Activated CD4-positive, alpha-beta T cell treated with anti-CD3 and anti-CD28 coated beads, Interleukin-2, amount 10 ng/mL, durations not matched to agents 24 days and 14 days (primary cell): ENCODE measurements at regions not wholly inside any gene's neighbourhood (a gene's known extent, or its start where the extent isn't known, plus 50 kb on each side); places are given as distances from the start of the nearest gene placed in this dataset.
A peak's percentile ranks its signal among the peaks of the same experiment; 100 is the strongest.

ENCODE experiments used
- DNase-seq: peaks from one replicate; pipeline ENCODE4 v3.0.0; 2022
- H3K27ac Mint-ChIP-seq: one replicate; pipeline ENCODE4 v1.8.0; 2022; ENCODE audit warnings: mild to moderate bottlenecking, mixed read lengths
- H3K27me3 Mint-ChIP-seq: one replicate; pipeline ENCODE4 v1.8.0; 2022; ENCODE audit warnings: mixed read lengths
- H3K36me3 Mint-ChIP-seq: one replicate; pipeline ENCODE4 v1.8.0; 2022; ENCODE audit warnings: low read depth, mild to moderate bottlenecking, mixed read lengths
- H3K4me1 Mint-ChIP-seq: one replicate; pipeline ENCODE4 v1.8.0; 2021; ENCODE audit warnings: mixed read lengths
- H3K4me3 Mint-ChIP-seq: one replicate; pipeline ENCODE4 v1.8.0; 2022; ENCODE audit warnings: mild to moderate bottlenecking, moderate library complexity, mixed read lengths
- H3K9me3 Mint-ChIP-seq: one replicate; pipeline ENCODE4 v1.8.0; 2021; ENCODE audit warnings: mixed read lengths
- intact Hi-C: fragments of 100-400 bp; cut with micrococcal nuclease; formaldehyde crosslinking; loops from one replicate; pipeline ENCODE4 v1.15.1; 2023

DNA sequence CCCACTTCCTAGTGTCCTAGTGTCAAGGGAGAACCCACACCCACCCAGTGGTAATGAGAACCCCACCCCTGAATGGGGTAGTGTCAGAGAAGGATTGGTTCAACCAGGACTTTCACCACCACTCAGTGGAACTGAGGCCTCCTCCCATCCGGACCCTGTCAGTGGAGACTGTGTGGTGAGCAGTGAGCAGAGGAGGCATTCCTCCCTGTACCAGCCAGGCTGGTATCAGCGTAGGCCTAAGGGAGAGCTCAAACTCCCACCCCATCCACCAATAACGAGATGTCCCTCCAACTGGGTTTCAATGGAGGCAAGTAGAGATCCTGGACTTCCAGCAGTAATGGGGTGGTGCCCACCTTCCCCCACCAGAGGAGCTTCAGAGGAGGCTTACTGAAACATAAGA lies 1171.4 kb downstream of the TBC1D22A start:
- H3K36me3 Mint-ChIP-seq, result no peaks in the 10 kb centered on the region
- no peak overlapping the region for H3K4me3 Mint-ChIP-seq
- intact Hi-C loops, result no loop called here
- H3K4me1 Mint-ChIP-seq, result no peaks in the 10 kb centered on the region
- H3K9me3 Mint-ChIP-seq, result peaks cover 4% of the 10 kb centered on the region
- no peaks in the 10 kb centered on the region for H3K27me3 Mint-ChIP-seq
- H3K27ac Mint-ChIP-seq, result no peak overlapping the region
- no peak for DNase-seq

DNA sequence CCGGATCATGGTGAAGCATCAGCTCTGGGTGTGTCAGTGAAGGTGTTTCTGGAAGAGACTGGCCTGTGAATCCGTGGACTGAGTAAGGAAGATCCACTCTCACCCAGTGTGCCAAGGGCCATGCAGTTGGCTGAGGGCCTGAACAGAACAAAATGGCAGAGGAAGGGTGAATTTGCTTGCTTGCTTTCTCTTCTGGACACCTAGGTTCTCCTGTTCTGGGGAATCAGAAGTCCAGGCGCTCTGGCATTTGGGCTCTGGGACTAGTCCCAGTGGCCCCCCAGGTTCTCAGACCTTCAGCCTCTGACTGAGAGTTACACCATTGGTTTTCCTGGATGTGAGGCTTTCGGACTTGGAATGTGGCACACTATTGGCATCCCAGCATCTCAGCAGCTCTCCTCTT lies 1170.8 kb downstream of the TBC1D22A start:
- intact Hi-C loops, result no loop called here
- H3K27me3 Mint-ChIP-seq, result no peaks in the 10 kb centered on the region
- H3K36me3 Mint-ChIP-seq, result no peaks in the 10 kb centered on the region
- no peak for DNase-seq
- H3K27ac Mint-ChIP-seq, result no peak overlapping the region
- peaks cover 4% of the 10 kb centered on the region for H3K9me3 Mint-ChIP-seq
- no peaks in the 10 kb centered on the region for H3K4me1 Mint-ChIP-seq
- H3K4me3 Mint-ChIP-seq, result no peak overlapping the region

DNA sequence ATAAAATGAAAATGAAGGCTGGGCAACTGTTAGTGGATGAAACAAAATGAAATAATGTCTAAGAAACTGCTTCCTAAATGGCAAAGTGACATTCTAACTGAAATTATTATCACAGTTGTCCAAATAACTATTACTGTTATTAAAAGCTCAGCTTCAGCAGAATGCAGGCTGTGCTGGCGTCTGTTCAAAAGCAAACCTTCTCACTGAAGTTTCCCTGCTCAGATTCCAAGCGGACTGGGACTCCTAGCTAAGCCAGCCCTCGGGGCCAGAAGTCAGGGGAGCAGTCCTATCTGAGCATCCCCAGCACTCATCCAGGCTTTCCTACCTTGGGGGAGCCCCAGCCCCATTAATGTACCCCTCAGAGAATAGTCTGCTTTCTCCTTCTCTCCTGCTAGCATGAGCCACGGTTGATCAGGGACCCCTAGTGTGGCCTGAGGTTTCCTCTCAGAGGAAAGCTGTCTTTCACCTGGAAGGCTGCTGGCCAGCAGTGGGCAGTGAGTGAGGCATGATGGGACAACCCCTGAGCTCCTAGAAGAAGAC lies 1167.3 kb downstream of the TBC1D22A start:
- H3K27me3 Mint-ChIP-seq, result no peaks in the 10 kb centered on the region
- no peak overlapping the region for H3K27ac Mint-ChIP-seq
- DNase-seq, result no peak
- peaks cover 4% of the 10 kb centered on the region for H3K9me3 Mint-ChIP-seq
- H3K4me1 Mint-ChIP-seq, result no peaks in the 10 kb centered on the region
- H3K36me3 Mint-ChIP-seq, result no peaks in the 10 kb centered on the region
- intact Hi-C loops, result no loop called here
- no peak overlapping the region for H3K4me3 Mint-ChIP-seq

DNA sequence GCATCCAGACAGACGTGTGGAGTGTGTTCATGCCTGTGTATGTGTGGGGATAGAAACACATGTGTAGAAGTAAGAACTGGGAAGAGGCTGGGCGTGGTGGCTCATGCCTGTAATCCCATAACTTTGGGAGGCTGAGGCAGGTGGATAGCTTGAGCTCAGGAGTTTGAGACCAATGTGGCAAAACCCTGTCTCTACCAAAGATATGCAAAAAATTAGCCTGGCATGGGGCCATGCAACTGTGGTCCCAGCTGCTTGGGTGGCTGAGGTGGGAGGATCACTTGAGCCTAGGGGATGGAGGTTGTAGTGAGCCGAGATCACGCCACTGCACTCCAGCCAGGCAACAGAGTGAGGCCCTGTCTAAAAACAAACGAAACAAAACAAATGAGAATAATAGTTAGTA lies 1166.6 kb downstream of the TBC1D22A start:
- no peak overlapping the region for H3K27ac Mint-ChIP-seq
- intact Hi-C loops, result no loop called here
- H3K9me3 Mint-ChIP-seq, result peaks cover 4% of the 10 kb centered on the region
- no peaks in the 10 kb centered on the region for H3K36me3 Mint-ChIP-seq
- no peak overlapping the region for H3K4me3 Mint-ChIP-seq
- DNase-seq, result no peak
- H3K27me3 Mint-ChIP-seq, result no peaks in the 10 kb centered on the region
- H3K4me1 Mint-ChIP-seq, result no peaks in the 10 kb centered on the region

DNA sequence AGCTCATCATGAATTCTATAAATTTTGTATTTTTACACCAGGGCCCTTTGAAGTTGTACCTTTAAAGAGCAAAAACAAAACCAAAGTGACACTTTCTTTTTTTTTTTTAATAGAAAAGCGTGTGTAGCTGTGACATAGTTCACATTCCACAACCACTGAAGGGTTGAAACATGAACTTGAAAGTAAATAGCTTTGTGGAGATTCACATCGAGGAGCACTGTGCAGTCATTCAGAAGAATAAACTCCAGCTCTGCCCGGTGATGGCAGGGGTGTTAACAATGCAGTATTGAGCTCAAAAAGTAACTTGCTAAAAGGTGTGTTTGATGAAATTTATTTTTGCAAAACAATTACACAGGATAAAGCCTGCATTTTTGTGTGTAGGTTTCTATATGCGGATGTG lies 1166.2 kb downstream of the TBC1D22A start:
- Mint-ChIP-seq H3K4me1 (no peaks in the 10 kb centered on the region), H3K9me3 (peaks cover 2% of the 10 kb centered on the region), H3K4me3 (no peak overlapping the region), H3K36me3 (no peaks in the 10 kb centered on the region), H3K27ac (no peak overlapping the region), H3K27me3 (no peaks in the 10 kb centered on the region)
- DNase-seq, result no peak
- intact Hi-C loops, result no loop called here

DNA sequence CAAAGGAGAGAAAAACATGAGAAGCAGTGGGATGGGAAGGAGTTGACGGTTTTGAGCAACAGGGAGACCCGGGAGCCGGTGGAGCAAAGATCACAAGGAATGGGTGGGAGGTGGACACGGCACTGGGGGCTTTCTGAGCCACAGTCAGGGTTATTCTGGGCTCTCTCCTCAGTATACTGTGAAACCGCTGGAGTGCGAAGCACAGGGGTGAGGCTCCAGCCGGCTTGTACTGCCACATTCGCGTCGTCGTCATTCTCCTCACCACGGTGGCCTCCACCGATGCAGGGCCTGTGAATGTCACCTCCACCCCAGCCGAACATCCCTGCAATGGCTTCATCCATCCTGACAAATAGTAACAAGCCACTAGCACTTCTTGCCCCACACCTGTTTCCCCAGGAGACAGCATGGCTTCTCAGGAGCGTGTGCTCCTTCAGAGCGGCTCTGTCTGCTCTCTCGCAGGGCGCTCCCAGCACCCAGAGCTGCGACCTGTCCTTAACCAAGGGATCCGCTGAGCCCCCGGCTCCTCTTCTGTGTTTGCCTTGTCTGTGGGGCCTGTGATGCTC lies 1165.3 kb downstream of the TBC1D22A start:
- H3K27ac Mint-ChIP-seq, result no peak overlapping the region
- H3K4me3 Mint-ChIP-seq, result no peak overlapping the region
- DNase-seq, result no peak
- no peaks in the 10 kb centered on the region for H3K4me1 Mint-ChIP-seq
- no peaks in the 10 kb centered on the region for H3K27me3 Mint-ChIP-seq
- intact Hi-C loops, result no loop called here
- H3K36me3 Mint-ChIP-seq, result no peaks in the 10 kb centered on the region
- H3K9me3 Mint-ChIP-seq, result no peaks in the 10 kb centered on the region

DNA sequence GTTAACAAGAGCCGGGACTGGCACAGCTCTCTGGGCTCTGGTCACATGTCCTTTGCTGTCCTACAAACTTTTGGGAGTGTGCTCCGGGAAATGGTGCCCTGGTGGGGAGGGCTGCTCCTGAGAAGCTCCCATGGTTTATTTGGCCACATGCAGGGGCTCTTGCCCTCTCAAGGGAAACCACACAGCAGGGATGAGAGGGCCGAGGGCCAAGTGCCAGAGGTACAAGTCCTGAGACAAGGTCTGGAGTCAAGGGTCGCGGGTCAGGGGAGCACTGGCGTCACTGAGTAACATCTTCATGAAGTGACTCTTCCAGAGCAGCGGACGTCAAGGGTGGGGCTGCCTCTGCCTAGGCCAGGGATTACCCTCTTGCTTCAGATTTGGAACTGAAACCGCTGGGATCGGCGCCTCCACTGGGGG lies 1160.6 kb downstream of the TBC1D22A start:
- Mint-ChIP-seq H3K27ac (no peak overlapping the region), H3K36me3 (no peaks in the 10 kb centered on the region), H3K9me3 (no peaks in the 10 kb centered on the region), H3K4me1 (peaks cover 3% of the 10 kb centered on the region), H3K27me3 (peaks cover 3% of the 10 kb centered on the region), H3K4me3 (no peak overlapping the region)
- DNase-seq, result no peak
- intact Hi-C loops, result no loop called here

DNA sequence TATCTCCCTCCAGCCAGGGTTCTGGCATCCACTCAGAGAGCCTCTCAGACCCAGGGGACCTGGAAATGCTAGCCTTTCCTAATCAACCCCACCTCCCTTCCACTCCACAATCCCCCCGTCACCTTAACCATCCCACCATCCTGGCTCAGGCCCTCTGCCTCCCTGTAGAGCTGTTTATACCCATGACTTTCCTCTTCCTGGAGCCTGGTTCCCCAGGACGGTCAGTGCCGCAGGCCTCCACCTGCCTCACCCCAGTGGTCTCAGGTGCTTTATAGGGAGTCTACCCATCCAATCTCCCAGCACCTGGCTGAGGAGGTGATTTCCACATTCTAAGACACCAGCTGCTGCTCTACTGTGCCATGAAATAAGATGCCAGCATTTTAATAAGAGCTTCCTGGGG lies 1159.5 kb downstream of the TBC1D22A start:
- no peak for DNase-seq
- Mint-ChIP-seq H3K27me3 (peaks cover 3% of the 10 kb centered on the region), H3K4me3 (no peak overlapping the region), H3K27ac (no peak overlapping the region), H3K4me1 (peaks cover 3% of the 10 kb centered on the region), H3K9me3 (no peaks in the 10 kb centered on the region), H3K36me3 (no peaks in the 10 kb centered on the region)
- intact Hi-C loops, result no loop called here

DNA sequence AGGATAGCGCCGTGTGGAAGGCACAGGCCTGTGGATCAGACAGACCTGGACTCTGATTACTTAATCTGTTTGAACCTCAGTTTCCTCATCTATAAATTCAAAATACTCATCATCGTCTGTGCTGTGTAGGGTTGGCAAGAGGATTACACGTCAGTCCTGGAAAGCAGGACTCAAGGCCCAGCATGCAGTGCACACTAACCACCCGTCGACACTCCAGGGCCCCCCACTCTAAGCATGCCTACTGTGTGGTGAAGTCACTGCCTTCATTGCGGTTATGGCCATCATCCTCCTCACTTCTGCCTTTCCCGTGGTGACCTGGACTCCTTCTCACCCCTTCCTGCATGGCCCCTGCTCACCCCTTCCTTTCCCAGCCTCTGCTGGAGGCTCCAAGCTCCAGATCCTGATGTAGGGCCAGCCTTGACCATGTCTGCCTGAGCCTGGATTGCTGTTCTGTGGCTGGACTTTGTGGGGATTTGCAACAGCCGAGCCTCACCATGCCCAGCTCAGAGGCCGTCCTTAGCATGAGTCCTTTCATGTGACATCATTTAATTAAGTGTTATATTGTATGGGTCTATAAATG lies 1158.0 kb downstream of the TBC1D22A start:
- Mint-ChIP-seq H3K27ac (no peak overlapping the region), H3K4me3 (no peak overlapping the region), H3K4me1 (peaks cover 3% of the 10 kb centered on the region), H3K27me3 (peaks cover 3% of the 10 kb centered on the region), H3K36me3 (no peaks in the 10 kb centered on the region), H3K9me3 (no peaks in the 10 kb centered on the region)
- DNase-seq, result peak; percentile 45
- intact Hi-C loops, result no loop called here

DNA sequence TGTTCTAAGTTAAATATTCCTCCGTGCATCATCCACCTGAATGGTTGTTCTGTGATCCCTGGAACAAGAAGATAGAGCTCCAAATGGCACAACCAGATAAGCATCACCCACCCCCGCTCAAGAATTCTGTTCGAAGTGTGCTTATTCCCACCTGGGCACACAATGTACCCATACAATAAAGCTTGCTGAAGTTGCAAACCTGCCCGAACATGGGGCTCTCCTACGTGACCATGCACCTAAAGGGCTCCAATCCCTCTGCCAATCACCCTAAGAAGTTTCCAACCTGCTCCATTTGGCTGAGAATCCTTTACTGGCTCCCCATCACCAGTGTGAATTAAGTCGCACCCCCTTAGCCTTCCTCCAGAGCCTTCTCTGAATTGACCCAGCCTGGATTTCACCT lies 1157.4 kb downstream of the TBC1D22A start:
- intact Hi-C loops, result no loop called here
- peaks cover 3% of the 10 kb centered on the region for H3K4me1 Mint-ChIP-seq
- no peaks in the 10 kb centered on the region for H3K36me3 Mint-ChIP-seq
- no peaks in the 10 kb centered on the region for H3K9me3 Mint-ChIP-seq
- peaks cover 3% of the 10 kb centered on the region for H3K27me3 Mint-ChIP-seq
- no peak overlapping the region for H3K4me3 Mint-ChIP-seq
- no peak overlapping the region for H3K27ac Mint-ChIP-seq
- no peak for DNase-seq

DNA sequence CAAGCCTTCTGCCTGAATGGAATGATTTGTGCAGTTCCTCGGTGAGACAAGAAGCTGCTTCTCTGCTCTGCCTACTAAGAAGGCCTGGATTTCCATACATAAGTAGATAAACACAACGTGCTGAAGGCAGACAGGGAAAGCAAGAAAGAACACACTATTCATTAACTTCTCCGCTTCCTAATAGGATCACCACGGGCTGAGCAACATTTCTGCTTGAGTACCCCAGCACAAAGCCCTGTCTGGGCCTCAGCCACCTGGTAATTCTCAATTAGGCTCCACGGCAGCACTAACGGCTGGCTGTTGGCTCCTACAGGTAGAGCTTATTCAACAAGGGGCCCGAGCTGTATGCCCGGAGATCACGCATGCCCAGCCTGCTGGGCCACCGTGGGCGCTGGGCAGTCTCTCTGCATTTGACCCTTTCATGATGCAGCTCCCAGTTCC lies 1156.6 kb downstream of the TBC1D22A start:
- H3K4me1 Mint-ChIP-seq, result peaks cover 3% of the 10 kb centered on the region
- DNase-seq, result peak; percentile 34
- no peak overlapping the region for H3K4me3 Mint-ChIP-seq
- H3K27ac Mint-ChIP-seq, result no peak overlapping the region
- H3K27me3 Mint-ChIP-seq, result peaks cover 3% of the 10 kb centered on the region
- intact Hi-C loops, result no loop called here
- H3K36me3 Mint-ChIP-seq, result no peaks in the 10 kb centered on the region
- H3K9me3 Mint-ChIP-seq, result no peaks in the 10 kb centered on the region

DNA sequence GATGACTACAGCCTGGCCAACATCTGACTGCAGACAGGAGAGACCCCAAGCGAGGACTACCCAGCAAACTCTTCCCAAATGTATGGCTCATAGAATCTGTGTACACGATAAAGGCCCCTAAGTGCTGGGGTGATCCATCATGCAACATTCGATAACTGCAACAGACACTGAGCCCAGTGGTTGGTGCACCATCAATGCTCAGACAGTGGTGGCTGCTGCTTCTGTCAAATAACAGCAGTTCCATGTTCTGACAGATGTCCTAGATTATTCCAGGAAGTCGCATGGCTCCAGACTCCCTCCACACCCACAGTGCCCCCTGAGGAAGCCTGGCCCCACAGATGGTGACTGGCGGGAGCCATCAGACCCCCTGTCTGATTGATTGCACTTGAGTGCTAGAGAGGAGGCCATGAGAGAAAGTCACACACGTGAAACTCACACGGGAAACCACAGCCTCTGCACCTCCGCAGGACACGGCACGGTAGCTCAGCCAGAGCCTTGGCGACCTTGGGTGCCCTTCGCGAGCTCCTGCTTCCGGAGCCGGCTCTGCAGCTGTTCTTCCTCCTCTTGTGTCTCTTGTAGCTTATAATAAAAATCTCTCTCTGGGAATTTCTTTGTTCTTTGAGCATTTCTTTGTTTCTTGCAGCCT lies 1155.9 kb downstream of the TBC1D22A start:
- peaks cover 3% of the 10 kb centered on the region for H3K27me3 Mint-ChIP-seq
- DNase-seq, result peak; percentile 66
- intact Hi-C loops, result no loop called here
- H3K4me3 Mint-ChIP-seq, result no peak overlapping the region
- no peaks in the 10 kb centered on the region for H3K9me3 Mint-ChIP-seq
- H3K36me3 Mint-ChIP-seq, result no peaks in the 10 kb centered on the region
- H3K27ac Mint-ChIP-seq, result no peak overlapping the region
- H3K4me1 Mint-ChIP-seq, result peaks cover 3% of the 10 kb centered on the region

DNA sequence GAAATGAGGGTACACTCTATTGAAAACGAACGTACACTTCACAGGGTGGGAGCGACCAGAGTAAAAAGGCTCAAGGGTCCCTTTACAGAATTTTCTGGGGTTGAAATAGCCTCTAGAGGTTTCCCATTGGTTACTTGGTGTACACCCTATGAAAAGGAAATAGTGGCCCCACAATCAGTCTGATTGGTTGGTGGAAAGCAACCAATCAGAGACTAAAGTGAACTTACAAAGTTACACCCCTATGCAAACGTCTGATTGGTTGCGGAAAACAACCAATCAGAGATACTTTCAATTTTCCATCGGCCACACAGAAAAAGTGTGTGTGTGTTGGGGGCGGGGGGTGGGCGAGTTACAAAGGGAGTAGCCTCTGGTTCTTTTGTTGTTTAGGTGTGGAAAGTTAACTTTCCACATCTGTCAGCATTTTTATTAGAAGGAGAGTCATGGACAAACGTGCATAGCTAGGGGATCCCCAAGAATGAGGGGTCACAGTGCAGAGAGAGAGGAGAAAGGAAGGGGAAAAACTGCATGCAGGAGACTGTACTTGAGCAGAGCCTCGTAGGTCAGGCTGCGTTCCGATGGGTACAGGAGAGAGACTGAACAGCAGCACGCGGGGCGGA lies 1152.1 kb downstream of the TBC1D22A start:
- intact Hi-C loops, result no loop called here
- Mint-ChIP-seq H3K36me3 (no peaks in the 10 kb centered on the region), H3K4me3 (no peak overlapping the region), H3K27me3 (no peaks in the 10 kb centered on the region), H3K9me3 (no peaks in the 10 kb centered on the region), H3K27ac (no peak overlapping the region), H3K4me1 (peaks cover 3% of the 10 kb centered on the region)
- DNase-seq, result no peak

DNA sequence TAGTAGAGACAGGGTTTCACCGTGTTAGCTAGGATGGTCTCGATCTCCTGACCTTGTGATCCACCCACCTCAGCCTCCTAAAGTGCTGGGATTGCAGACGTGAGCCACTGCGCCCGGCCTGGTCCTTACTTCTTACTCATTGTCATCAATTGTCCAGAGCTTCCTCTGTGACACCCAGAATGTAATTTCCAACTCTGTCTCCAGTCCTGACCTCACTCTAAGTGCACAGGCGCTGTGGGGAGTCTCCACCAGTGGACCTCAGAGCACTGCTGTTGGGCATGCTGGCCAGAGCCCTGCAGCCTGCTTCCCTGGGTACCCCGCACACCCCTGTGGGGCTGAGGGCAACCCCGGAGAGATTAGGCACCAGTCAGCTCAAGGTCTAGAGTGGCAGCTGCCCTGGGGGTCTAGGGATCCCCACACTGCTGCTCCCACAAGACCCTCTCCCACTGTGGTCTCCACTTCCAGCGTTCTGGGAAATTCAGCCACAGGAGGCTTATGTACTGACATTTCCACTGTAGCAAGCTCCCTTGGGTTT lies 1140.3 kb downstream of the TBC1D22A start:
- Mint-ChIP-seq H3K27ac (no peak overlapping the region), H3K36me3 (no peaks in the 10 kb centered on the region), H3K4me3 (no peak overlapping the region), H3K9me3 (no peaks in the 10 kb centered on the region), H3K27me3 (no peaks in the 10 kb centered on the region), H3K4me1 (no peaks in the 10 kb centered on the region)
- DNase-seq, result no peak
- intact Hi-C loops, result no loop called here
